Ectodermal cell (in vitro differentiated cells): ENCODE measurements at regions not wholly inside any gene's neighbourhood (a gene's known extent, or its start where the extent isn't known, plus 50 kb on each side); places are given as distances from the start of the nearest gene placed in this dataset.
"Not testable (repeated sequence)": the region's sequence is repeated elsewhere in the genome, so short reads cannot be mapped to it uniquely, and the experiment has no call there.

ENCODE experiments used
- H3K27ac ChIP-seq: 2 replicates; pipeline ENCODE4 v1.7.0; 2013; ENCODE audit warnings: mild to moderate bottlenecking, low read depth, low read length; ENCODE audit not compliant: insufficient read depth, poor library complexity, severe bottlenecking
- H3K27me3 ChIP-seq: 2 replicates; pipeline ENCODE4 v1.7.0; 2013; ENCODE audit warnings: mild to moderate bottlenecking, low read length; ENCODE audit not compliant: insufficient read depth, control insufficient read depth, poor library complexity, severe bottlenecking
- H3K36me3 ChIP-seq: one replicate; pipeline ENCODE4 v1.7.0; 2013; ENCODE audit warnings: low read length; ENCODE audit not compliant: control insufficient read depth, insufficient read depth
- H3K4me1 ChIP-seq: one replicate; pipeline ENCODE4 v1.7.0; 2013; ENCODE audit warnings: low read length; ENCODE audit not compliant: control insufficient read depth, insufficient read depth
- H3K4me3 ChIP-seq: 2 replicates; pipeline ENCODE4 v1.7.0; 2013; ENCODE audit warnings: low read depth, low read length, control low read depth; ENCODE audit not compliant: insufficient read depth
- H3K9me3 ChIP-seq: 2 replicates; pipeline ENCODE4 v1.7.0; 2013; ENCODE audit warnings: mild to moderate bottlenecking, low read length, moderate library complexity; ENCODE audit not compliant: control insufficient read depth
- WGBS, 2 experiments: methylation state at CpG; one replicate each; pipeline ENCODE4 v1.1.7; 2013; ENCODE audit warnings: missing lambda C conversion rate in 2 of 2; 5-methylcytosine and 5-hydroxymethylcytosine counted together

GRCh38 chr6:120931520-120932180, 402.6 kb downstream of the TBC1D32 start:
- not testable (repeated sequence) for H3K4me1 ChIP-seq
- WGBS, 2 experiments: 17 to 23% methylated on average over 8 of the region's 8 CpGs

GRCh38 chr6:120930500-120930899, 403.8 kb downstream of the TBC1D32 start:
- not testable (repeated sequence) for H3K4me1 ChIP-seq, H3K27me3 ChIP-seq, H3K36me3 ChIP-seq, H3K4me3 ChIP-seq, H3K27ac ChIP-seq, H3K9me3 ChIP-seq
- WGBS, 2 experiments: 60 to 62% methylated on average over 3 of the region's 4 CpGs

More at GRCh38 chr6:120931520-120932180, 402.6 kb downstream of the TBC1D32 start:
- not testable (repeated sequence) for H3K36me3 ChIP-seq, H3K27ac ChIP-seq, H3K27me3 ChIP-seq, H3K9me3 ChIP-seq, H3K4me3 ChIP-seq

- Histone ChIP-seq H3K4me1 (no peaks in the 10 kb centered on the region), H3K27ac (no peak overlapping the region), H3K4me3 (no peak overlapping the region), H3K27me3 (no peaks in the 10 kb centered on the region), H3K9me3 (no peaks in the 10 kb centered on the region), H3K36me3 (no peaks in the 10 kb centered on the region)
- 96 to 97% methylated on average over 2 of the region's 2 CpGs for WGBS, 2 experiments
Measured at GRCh38 chr6:120924214-120924613, 410.1 kb downstream of the TBC1D32 start.

GRCh38 chr6:120918137-120918536, 416.1 kb downstream of the TBC1D32 start:
- WGBS, 2 experiments: 86 to 92% methylated on average over 1 of the region's 1 CpG
- no peaks in the 10 kb centered on the region for H3K4me1 ChIP-seq
- H3K4me3 ChIP-seq: no peak overlapping the region
- no peaks in the 10 kb centered on the region for H3K9me3 ChIP-seq
- H3K36me3 ChIP-seq: no peaks in the 10 kb centered on the region
- H3K27me3 ChIP-seq: no peaks in the 10 kb centered on the region
- H3K27ac ChIP-seq: no peak overlapping the region

GRCh38 chr6:120916844-120917243, 417.4 kb downstream of the TBC1D32 start:
- 84 to 85% methylated on average over 2 of the region's 2 CpGs for WGBS, 2 experiments
- Histone ChIP-seq H3K27ac (no peak overlapping the region), H3K36me3 (no peaks in the 10 kb centered on the region), H3K4me1 (no peaks in the 10 kb centered on the region), H3K27me3 (no peaks in the 10 kb centered on the region), H3K4me3 (no peak overlapping the region), H3K9me3 (no peaks in the 10 kb centered on the region)

GRCh38 chr6:120913486-120913885, 420.8 kb downstream of the TBC1D32 start:
- Histone ChIP-seq H3K27ac (no peak overlapping the region), H3K4me3 (no peak overlapping the region)
- 100% methylated on average over 1 of the region's 1 CpG; no CpG with 5 or more reads in 1 of the 2 experiments for WGBS, 2 experiments

GRCh38 chr6:120908767-120909166, 425.5 kb downstream of the TBC1D32 start:
- H3K36me3 ChIP-seq: no peaks in the 10 kb centered on the region
- H3K27me3 ChIP-seq: no peaks in the 10 kb centered on the region
- no peaks in the 10 kb centered on the region for H3K4me1 ChIP-seq
- no peak overlapping the region for H3K27ac ChIP-seq
- no peaks in the 10 kb centered on the region for H3K9me3 ChIP-seq
- 87 to 93% methylated on average over 2 to 4 of the region's 5 CpGs for WGBS, 2 experiments
- no peak overlapping the region for H3K4me3 ChIP-seq

More at GRCh38 chr6:120913486-120913885, 420.8 kb downstream of the TBC1D32 start:
- Histone ChIP-seq H3K4me1 (no peaks in the 10 kb centered on the region), H3K9me3 (no peaks in the 10 kb centered on the region), H3K36me3 (no peaks in the 10 kb centered on the region), H3K27me3 (no peaks in the 10 kb centered on the region)

GRCh38 chr6:120903836-120904235, 430.4 kb downstream of the TBC1D32 start:
- H3K27ac ChIP-seq: no peak overlapping the region
- no peaks in the 10 kb centered on the region for H3K27me3 ChIP-seq
- H3K4me1 ChIP-seq: no peaks in the 10 kb centered on the region
- WGBS, 2 experiments: 76 to 88% methylated on average over 2 of the region's 2 CpGs
- H3K4me3 ChIP-seq: no peak overlapping the region
- no peaks in the 10 kb centered on the region for H3K36me3 ChIP-seq
- no peaks in the 10 kb centered on the region for H3K9me3 ChIP-seq

- H3K27ac ChIP-seq: no peak overlapping the region
- no peak overlapping the region for H3K4me3 ChIP-seq
- no peaks in the 10 kb centered on the region for H3K9me3 ChIP-seq
- H3K4me1 ChIP-seq: no peaks in the 10 kb centered on the region
- H3K36me3 ChIP-seq: no peaks in the 10 kb centered on the region
- H3K27me3 ChIP-seq: no peaks in the 10 kb centered on the region
Measured at GRCh38 chr6:120899932-120900331, 434.3 kb downstream of the TBC1D32 start.

- 82 to 92% methylated on average over 1 of the region's 1 CpG for WGBS, 2 experiments
- H3K27me3 ChIP-seq: no peaks in the 10 kb centered on the region
- no peaks in the 10 kb centered on the region for H3K36me3 ChIP-seq
- H3K9me3 ChIP-seq: no peaks in the 10 kb centered on the region
- no peak overlapping the region for H3K4me3 ChIP-seq
- no peaks in the 10 kb centered on the region for H3K4me1 ChIP-seq
- no peak overlapping the region for H3K27ac ChIP-seq
Measured at GRCh38 chr6:120894077-120894476, 440.2 kb downstream of the TBC1D32 start.

GRCh38 chr6:120876931-120877330, 457.3 kb downstream of the TBC1D32 start:
- WGBS, 2 experiments: 77 to 93% methylated on average over 1 of the region's 1 CpG
- no peak overlapping the region for H3K27ac ChIP-seq
- H3K36me3 ChIP-seq: no peaks in the 10 kb centered on the region
- H3K9me3 ChIP-seq: no peaks in the 10 kb centered on the region
- H3K4me1 ChIP-seq: no peaks in the 10 kb centered on the region
- no peaks in the 10 kb centered on the region for H3K27me3 ChIP-seq
- H3K4me3 ChIP-seq: no peak overlapping the region
